ENCODE measurements at regions not wholly inside any gene's neighbourhood (a gene's known extent, or its start where the extent isn't known, plus 50 kb on each side); places are given as distances from the start of the nearest gene placed in this dataset.

GRCh38 chr21:36579898-36580297, 100.0 kb upstream of the CLDN14 start:
- no peaks in the 10 kb centered on the region for H3K27me3 ChIP-seq
- H3K4me1 ChIP-seq = no peaks in the 10 kb centered on the region
- H3K27ac ChIP-seq = no peak overlapping the region
- no peaks in the 10 kb centered on the region for H3K9me3 ChIP-seq
- no peak overlapping the region for H3K4me3 ChIP-seq
- no peak for DNase-seq (ENCODE audit: low spot score in 2 of 2)
- intact Hi-C loops (cut with DNase I; ENCODE audit: low total_unique reads) = no loop called here
- TF ChIP-seq POLR2A (IDR thresholded peaks at IDR 0.05) (no peak), POLR2AphosphoS5 (IDR thresholded peaks at IDR 0.05) (no peak), CTCF (IDR thresholded peaks at IDR 0.05) (no peak)
- H3K36me3 ChIP-seq = no peaks in the 10 kb centered on the region

- Histone ChIP-seq H3K9me3 (no peaks in the 10 kb centered on the region), H3K4me1 (no peaks in the 10 kb centered on the region), H3K4me3 (no peak overlapping the region), H3K27me3 (no peaks in the 10 kb centered on the region), H3K27ac (no peak overlapping the region), H3K36me3 (no peaks in the 10 kb centered on the region)
- intact Hi-C loops (cut with DNase I; ENCODE audit: low total_unique reads) = no loop called here
- no peak for DNase-seq (ENCODE audit: low spot score in 2 of 2)
- no peak for TF ChIP-seq CTCF (IDR thresholded peaks at IDR 0.05)
- no peak for TF ChIP-seq POLR2AphosphoS5 (IDR thresholded peaks at IDR 0.05)
- no peak for TF ChIP-seq POLR2A (IDR thresholded peaks at IDR 0.05)
Measured at GRCh38 chr21:36582271-36582670, 102.3 kb upstream of the CLDN14 start.

GRCh38 chr21:36583591-36583990, 103.7 kb upstream of the CLDN14 start:
- Histone ChIP-seq H3K4me1 (no peaks in the 10 kb centered on the region), H3K9me3 (no peaks in the 10 kb centered on the region), H3K4me3 (no peak overlapping the region), H3K27me3 (no peaks in the 10 kb centered on the region), H3K36me3 (no peaks in the 10 kb centered on the region), H3K27ac (no peak overlapping the region)
- TF ChIP-seq POLR2A (IDR thresholded peaks at IDR 0.05) (no peak), CTCF (IDR thresholded peaks at IDR 0.05) (no peak), POLR2AphosphoS5 (IDR thresholded peaks at IDR 0.05) (no peak)
- DNase-seq (ENCODE audit: low spot score in 2 of 2) = no peak
- intact Hi-C loops (cut with DNase I; ENCODE audit: low total_unique reads) = no loop called here

- no peak overlapping the region for H3K4me3 ChIP-seq
- no peak for DNase-seq (ENCODE audit: low spot score in 2 of 2)
- H3K9me3 ChIP-seq = no peaks in the 10 kb centered on the region
- H3K36me3 ChIP-seq = no peaks in the 10 kb centered on the region
- H3K27me3 ChIP-seq = no peaks in the 10 kb centered on the region
- H3K27ac ChIP-seq = no peak overlapping the region
- no peaks in the 10 kb centered on the region for H3K4me1 ChIP-seq
- intact Hi-C loops (cut with DNase I; ENCODE audit: low total_unique reads) = no loop called here
- TF ChIP-seq CTCF (IDR thresholded peaks at IDR 0.05) (no peak), POLR2AphosphoS5 (IDR thresholded peaks at IDR 0.05) (no peak), POLR2A (IDR thresholded peaks at IDR 0.05) (no peak)
Measured at GRCh38 chr21:36584980-36585940, 105.3 kb upstream of the CLDN14 start.

GRCh38 chr21:36587388-36587787, 107.5 kb upstream of the CLDN14 start:
- no peak overlapping the region for H3K27ac ChIP-seq
- no peaks in the 10 kb centered on the region for H3K9me3 ChIP-seq
- peaks cover 0 to 3% of the 10 kb centered on the region in 2 donors for H3K27me3 ChIP-seq
- TF ChIP-seq POLR2AphosphoS5 (IDR thresholded peaks at IDR 0.05) (no peak), CTCF (IDR thresholded peaks at IDR 0.05) (no peak), POLR2A (IDR thresholded peaks at IDR 0.05) (no peak)
- no peaks in the 10 kb centered on the region for H3K36me3 ChIP-seq
- H3K4me1 ChIP-seq = no peaks in the 10 kb centered on the region
- H3K4me3 ChIP-seq = no peak overlapping the region
- no peak for DNase-seq (ENCODE audit: low spot score in 2 of 2)
- intact Hi-C loops (cut with DNase I; ENCODE audit: low total_unique reads) = no loop called here
